WTC11 (cell line): ENCODE measurements at regions not wholly inside any gene's neighbourhood (a gene's known extent, or its start where the extent isn't known, plus 50 kb on each side); places are given as distances from the start of the nearest gene placed in this dataset.

Experiments
- ATF3 ChIP-seq: sonication (generic); formaldehyde crosslinking; conservative IDR thresholded peaks from 2 replicates; pipeline ENCODE4 v1.8.1; 2022; ENCODE audit warnings: mild to moderate bottlenecking, missing genetic modification reagents
- CBFB ChIP-seq: sonication (generic); formaldehyde crosslinking; IDR thresholded peaks from 2 replicates; pipeline ENCODE4 v1.8.1; 2022; ENCODE audit warnings: mild to moderate bottlenecking, low read depth, missing genetic modification reagents
- CREB1 ChIP-seq: sonication (generic); formaldehyde crosslinking; IDR thresholded peaks from 2 replicates; pipeline ENCODE4 v1.8.0; 2023; ENCODE audit warnings: mild to moderate bottlenecking, missing genetic modification reagents
- CTCF ChIP-seq: fragments of 200-600 bp; IDR thresholded peaks from 2 replicates; pipeline ENCODE4 v1.8.0; 2022; ENCODE audit warnings: antibody characterized with exemption
- ELF4 ChIP-seq: sonication (generic); formaldehyde crosslinking; IDR thresholded peaks from 2 replicates; pipeline ENCODE4 v1.8.1; 2022; ENCODE audit warnings: low read depth, mild to moderate bottlenecking, moderate library complexity, missing genetic modification reagents
- FOXK1 ChIP-seq: sonication (generic); formaldehyde crosslinking; IDR thresholded peaks from 2 replicates; pipeline ENCODE4 v1.8.0; 2022; ENCODE audit warnings: mild to moderate bottlenecking, moderate library complexity, missing genetic modification reagents
- IRF2 ChIP-seq: sonication (generic); formaldehyde crosslinking; IDR thresholded peaks from 2 replicates; pipeline ENCODE4 v1.8.0; 2022; ENCODE audit warnings: low read depth, missing genetic modification reagents, borderline replicate concordance
- JAZF1 ChIP-seq: fragments of 250-450 bp; sonication (Bioruptor Pico); IDR thresholded peaks from 2 replicates; pipeline ENCODE4 v1.9.0; 2021; ENCODE audit warnings: moderate library complexity, mild to moderate bottlenecking, inconsistent platforms
- KAT7 ChIP-seq: sonication (generic); formaldehyde crosslinking; IDR thresholded peaks from 2 replicates; pipeline ENCODE4 v1.8.1; 2023; ENCODE audit warnings: missing genetic modification reagents, mild to moderate bottlenecking, borderline replicate concordance
- NFYB ChIP-seq: sonication (generic); formaldehyde crosslinking; conservative IDR thresholded peaks from 2 replicates; pipeline ENCODE4 v1.8.0; 2022; ENCODE audit warnings: low read depth, missing genetic modification reagents
- SP1 ChIP-seq: sonication (generic); formaldehyde crosslinking; conservative IDR thresholded peaks from 2 replicates; pipeline ENCODE4 v1.8.1; 2022; ENCODE audit warnings: missing genetic modification reagents
- USF1 ChIP-seq: sonication (generic); formaldehyde crosslinking; IDR thresholded peaks from 2 replicates; pipeline ENCODE4 v1.8.0; 2022; ENCODE audit warnings: mild to moderate bottlenecking, missing genetic modification reagents

GRCh38 chr10:44293306-44293778, 91.6 kb downstream of the CXCL12 start:
- TF ChIP-seq CTCF (no peak), JAZF1 (CRISPR knock-in tag) (no peak), USF1 (CRISPR knock-in tag) (no peak), SP1 (CRISPR knock-in tag) (no peak), FOXK1 (CRISPR knock-in tag) (no peak), ATF3 (no peak), CBFB (CRISPR knock-in tag) (no peak), KAT7 (CRISPR knock-in tag) (no peak), CREB1 (no peak), NFYB (CRISPR knock-in tag) (no peak), ELF4 (CRISPR knock-in tag) (no peak), IRF2 (no peak)
